H9 (cell line): ENCODE measurements at regions not wholly inside any gene's neighbourhood (a gene's known extent, or its start where the extent isn't known, plus 50 kb on each side); places are given as distances from the start of the nearest gene placed in this dataset.

Experiments used
- DNase-seq: peaks from one replicate; pipeline ENCODE4 v3.0.0-alpha.2; 2017
- H2AFZ ChIP-seq: one replicate; pipeline ENCODE4 v1.6.1; 2013; ENCODE audit warnings: mild to moderate bottlenecking, low read length, control low read depth, moderate library complexity
- H2AK5ac ChIP-seq: 2 replicates; pipeline ENCODE4 v1.6.1; 2013; ENCODE audit warnings: low read length, control low read depth, mixed read lengths; ENCODE audit not compliant: insufficient read length
- H2BK120ac ChIP-seq: one replicate; pipeline ENCODE4 v1.6.1; 2013; ENCODE audit warnings: low read depth, mild to moderate bottlenecking, low read length, control low read depth, inconsistent platforms; ENCODE audit not compliant: poor library complexity, severe bottlenecking
- H2BK12ac ChIP-seq: 2 replicates; pipeline ENCODE4 v1.6.1; 2013; ENCODE audit warnings: low read length, control low read depth, mixed read lengths, low read depth; ENCODE audit not compliant: insufficient read length
- H2BK15ac ChIP-seq: 2 replicates; pipeline ENCODE4 v1.6.1; 2013; ENCODE audit warnings: low read depth, low read length, control low read depth
- H2BK20ac ChIP-seq: one replicate; pipeline ENCODE4 v1.6.1; 2013; ENCODE audit warnings: low read depth, mild to moderate bottlenecking, low read length, control low read depth, inconsistent platforms; ENCODE audit not compliant: poor library complexity, severe bottlenecking
- H2BK5ac ChIP-seq: 2 replicates; pipeline ENCODE4 v1.6.1; 2013; ENCODE audit warnings: low read length, control low read depth, mixed read lengths; ENCODE audit not compliant: insufficient read length
- H3K14ac ChIP-seq: 2 replicates; pipeline ENCODE4 v1.6.1; 2013; ENCODE audit warnings: low read length, control low read depth; ENCODE audit not compliant: insufficient read depth
- H3K18ac ChIP-seq: 2 replicates; pipeline ENCODE4 v1.6.1; 2013; ENCODE audit warnings: low read depth, mild to moderate bottlenecking, mixed read lengths, low read length, control low read depth; ENCODE audit not compliant: insufficient read length
- H3K23ac ChIP-seq: 2 replicates; pipeline ENCODE4 v1.6.1; 2013; ENCODE audit warnings: low read length, control low read depth, mixed read lengths, low read depth; ENCODE audit not compliant: insufficient read length
- H3K23me2 ChIP-seq: 2 replicates; pipeline ENCODE4 v1.6.1; 2013; ENCODE audit warnings: low read depth, mild to moderate bottlenecking, mixed read lengths, low read length, control low read depth; ENCODE audit not compliant: insufficient read length, poor library complexity, severe bottlenecking
- H3K27ac ChIP-seq: 2 replicates; pipeline ENCODE4 v1.5.1; 2013; ENCODE audit warnings: low read length, control low read depth, mixed read lengths, low read depth; ENCODE audit not compliant: insufficient read length
- H3K27me3 ChIP-seq: 2 replicates; pipeline ENCODE4 v1.6.1; 2013; ENCODE audit warnings: low read length, control low read depth, inconsistent platforms; ENCODE audit not compliant: insufficient read depth
- H3K4ac ChIP-seq: 2 replicates; pipeline ENCODE4 v1.6.1; 2013; ENCODE audit warnings: low read depth, mild to moderate bottlenecking, control low read depth, inconsistent platforms, low read length, moderate library complexity
- H3K4me1 ChIP-seq: 2 replicates; pipeline ENCODE4 v1.6.1; 2013; ENCODE audit warnings: low read length, control low read depth, inconsistent platforms; ENCODE audit not compliant: insufficient read depth
- H3K4me2 ChIP-seq: 2 replicates; pipeline ENCODE4 v1.6.1; 2013; ENCODE audit warnings: low read length, control low read depth, mixed read lengths; ENCODE audit not compliant: insufficient read length, insufficient read depth
- H3K56ac ChIP-seq: 2 replicates; pipeline ENCODE4 v1.6.1; 2013; ENCODE audit warnings: low read depth, mild to moderate bottlenecking, mixed read lengths, low read length, control low read depth; ENCODE audit not compliant: insufficient read length
- H3K79me1 ChIP-seq: 2 replicates; pipeline ENCODE4 v1.6.1; 2013; ENCODE audit warnings: low read depth, mild to moderate bottlenecking, moderate library complexity, low read length, control low read depth, inconsistent platforms; ENCODE audit not compliant: insufficient read depth, poor library complexity, severe bottlenecking
- H3K79me2 ChIP-seq: 2 replicates; pipeline ENCODE4 v1.6.1; 2013; ENCODE audit warnings: low read length, control low read depth, inconsistent platforms; ENCODE audit not compliant: insufficient read depth
- H3K9ac ChIP-seq: 2 replicates; pipeline ENCODE4 v1.6.1; 2013; ENCODE audit warnings: low read length, control low read depth, mixed read lengths; ENCODE audit not compliant: insufficient read length; ENCODE audit errors: extremely low read depth
- H3K9me3 ChIP-seq: one replicate; pipeline ENCODE4 v1.6.1; 2013; ENCODE audit warnings: low read depth, low read length, inconsistent platforms; ENCODE audit not compliant: control insufficient read depth
- H3T11ph ChIP-seq: one replicate; pipeline ENCODE4 v1.6.1; 2013; ENCODE audit warnings: mild to moderate bottlenecking, low read length, control low read depth, inconsistent platforms
- H4K20me1 ChIP-seq: one replicate; pipeline ENCODE4 v1.6.1; 2013; ENCODE audit not compliant: control insufficient read depth, insufficient read length, insufficient read depth
- H4K5ac ChIP-seq: 2 replicates; pipeline ENCODE4 v1.6.1; 2013; ENCODE audit warnings: low read depth, mild to moderate bottlenecking, mixed read lengths, low read length, control low read depth; ENCODE audit not compliant: insufficient read length
- H4K8ac ChIP-seq: replicated peaks from 2 replicates; pipeline ENCODE4 v1.6.1; 2013; ENCODE audit warnings: low read length, control low read depth, mixed read lengths, low read depth; ENCODE audit not compliant: insufficient read length
- H4K91ac ChIP-seq: 2 replicates; pipeline ENCODE4 v1.6.1; 2013; ENCODE audit warnings: low read depth, mild to moderate bottlenecking, moderate library complexity, mixed read lengths, low read length, control low read depth; ENCODE audit not compliant: insufficient read length
- H3K27ac Mint-ChIP-seq, 3 experiments: 2 replicates in 2 of 3; 3 replicates in 1 of 3; pipeline ENCODE4 v1.8.0; 2020 to 2021; ENCODE audit warnings: mixed read lengths in 3 of 3, mild to moderate bottlenecking in 1 of 3, moderate library complexity in 1 of 3
- H3K27me3 Mint-ChIP-seq: 2 replicates; pipeline ENCODE4 v1.8.0; 2021; ENCODE audit warnings: low read depth, mild to moderate bottlenecking, moderate library complexity, mixed read lengths
- H3K36me3 Mint-ChIP-seq, 3 experiments: 2 replicates in 2 of 3; 3 replicates in 1 of 3; pipeline ENCODE4 v1.8.0; 2020 to 2021; ENCODE audit warnings: low read depth in 3 of 3, mixed read lengths in 3 of 3; ENCODE audit not compliant: insufficient read depth in 1 of 3
- H3K4me1 Mint-ChIP-seq, 2 experiments: 2 replicates each; pipeline ENCODE4 v1.8.0; 2020; ENCODE audit warnings: mixed read lengths in 2 of 2
- H3K4me3 Mint-ChIP-seq, 2 experiments: 2 replicates in 1 of 2; 3 replicates in 1 of 2; pipeline ENCODE4 v1.8.0; 2020 to 2021; ENCODE audit warnings: mild to moderate bottlenecking in 2 of 2, mixed read lengths in 2 of 2, moderate library complexity in 1 of 2
- H3K9me3 Mint-ChIP-seq, 2 experiments: 2 replicates in 1 of 2; 3 replicates in 1 of 2; pipeline ENCODE4 v1.8.0; 2020; ENCODE audit warnings: mild to moderate bottlenecking in 2 of 2, mixed read lengths in 2 of 2, moderate library complexity in 1 of 2
- WGBS: extraction: QIAGEN DNeasy Blood & Tissue Kit; methylation state at CpG from one replicate; pipeline ENCODE4 v1.1.7; 2013; ENCODE audit warnings: missing lambda C conversion rate, low lambda C conversion rate, mixed read lengths; ENCODE audit not compliant: insufficient read length; ENCODE audit errors: extremely low coverage; 5-methylcytosine and 5-hydroxymethylcytosine counted together
- TF ChIP-seq, protein P1 (sequence below): fragments of 200-600 bp; sonication (generic); conservative IDR thresholded peaks from 3 replicates; pipeline ENCODE4 v1.8.0; 2021; ENCODE audit warnings: antibody characterized with exemption, mild to moderate bottlenecking

DNA sequence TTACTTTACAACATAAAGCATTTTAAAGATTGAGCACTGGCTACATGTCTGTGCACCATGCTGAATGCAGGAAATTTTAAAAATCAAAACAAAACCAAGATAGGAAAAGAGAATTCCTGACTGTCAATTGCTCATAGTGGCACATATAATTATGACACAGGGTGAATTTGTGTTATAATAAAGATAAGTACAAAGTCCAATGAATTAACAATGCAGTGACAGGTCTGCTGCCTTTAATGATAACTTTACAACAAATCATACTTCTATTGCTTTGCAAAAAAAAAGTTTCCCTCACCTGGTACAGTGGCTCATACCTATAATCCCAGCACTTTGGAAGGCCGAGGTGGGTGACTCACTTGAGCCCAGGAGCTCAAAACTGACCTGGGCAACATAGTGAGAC is 93.8 kb upstream of the OSBPL8 start:
- DNase-seq: no peak
- Histone ChIP-seq H3K4me1 (no peaks in the 10 kb centered on the region), H3K23me2 (no peaks in the 10 kb centered on the region), H4K91ac (no peak overlapping the region), H3K14ac (no peak overlapping the region), H3K23ac (no peak overlapping the region), H4K5ac (no peak overlapping the region), H4K20me1 (no peaks in the 10 kb centered on the region), H3K18ac (no peak overlapping the region), H2AK5ac (no peak overlapping the region), H3K27ac (no peak overlapping the region), H2AFZ (no peak overlapping the region), H3T11ph (no peak overlapping the region), H3K4me2 (no peak overlapping the region), H3K9me3 (no peaks in the 10 kb centered on the region), H2BK15ac (no peak overlapping the region), H2BK20ac (no peak overlapping the region), H3K27me3 (no peaks in the 10 kb centered on the region), H3K56ac (no peak overlapping the region), H3K4ac (no peak overlapping the region), H2BK5ac (no peak overlapping the region), H3K79me1 (no peaks in the 10 kb centered on the region), H3K9ac (no peak overlapping the region), H3K79me2 (no peaks in the 10 kb centered on the region), H4K8ac (no peak overlapping the region), H2BK120ac (no peak overlapping the region), H2BK12ac (no peak overlapping the region)
- H3K27me3 Mint-ChIP-seq: no peaks in the 10 kb centered on the region
- no peak overlapping the region for H3K27ac Mint-ChIP-seq
- peaks cover 3 to 4% of the 10 kb centered on the region in 2 experiments; a peak in 4 of 5 replicates for H3K9me3 Mint-ChIP-seq
- peaks cover 0 to 4% of the 10 kb centered on the region in 2 experiments; a peak in 1 of 4 replicates for H3K4me1 Mint-ChIP-seq
- peaks cover 0 to 3% (median 0%) of the 10 kb centered on the region in 3 experiments; a peak in 4 of 7 replicates for H3K36me3 Mint-ChIP-seq
- TF ChIP-seq, protein P1, sequence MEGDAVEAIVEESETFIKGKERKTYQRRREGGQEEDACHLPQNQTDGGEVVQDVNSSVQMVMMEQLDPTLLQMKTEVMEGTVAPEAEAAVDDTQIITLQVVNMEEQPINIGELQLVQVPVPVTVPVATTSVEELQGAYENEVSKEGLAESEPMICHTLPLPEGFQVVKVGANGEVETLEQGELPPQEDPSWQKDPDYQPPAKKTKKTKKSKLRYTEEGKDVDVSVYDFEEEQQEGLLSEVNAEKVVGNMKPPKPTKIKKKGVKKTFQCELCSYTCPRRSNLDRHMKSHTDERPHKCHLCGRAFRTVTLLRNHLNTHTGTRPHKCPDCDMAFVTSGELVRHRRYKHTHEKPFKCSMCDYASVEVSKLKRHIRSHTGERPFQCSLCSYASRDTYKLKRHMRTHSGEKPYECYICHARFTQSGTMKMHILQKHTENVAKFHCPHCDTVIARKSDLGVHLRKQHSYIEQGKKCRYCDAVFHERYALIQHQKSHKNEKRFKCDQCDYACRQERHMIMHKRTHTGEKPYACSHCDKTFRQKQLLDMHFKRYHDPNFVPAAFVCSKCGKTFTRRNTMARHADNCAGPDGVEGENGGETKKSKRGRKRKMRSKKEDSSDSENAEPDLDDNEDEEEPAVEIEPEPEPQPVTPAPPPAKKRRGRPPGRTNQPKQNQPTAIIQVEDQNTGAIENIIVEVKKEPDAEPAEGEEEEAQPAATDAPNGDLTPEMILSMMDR: no peak
- WGBS: no CpG with 5 or more reads among the region's 1 CpG
- H3K4me3 Mint-ChIP-seq: no peak overlapping the region
